Right renal pelvis (tissue), 4 donors: ENCODE measurements at regions not wholly inside any gene's neighbourhood (a gene's known extent, or its start where the extent isn't known, plus 50 kb on each side); places are given as distances from the start of the nearest gene placed in this dataset.
A peak's percentile ranks its signal among the peaks of the same experiment; 100 is the strongest.

Experiments
- DNase-seq, 4 donors: peaks; one replicate each; pipeline ENCODE4 v3.0.0-alpha.2; 2013; ENCODE audit warnings: low read depth in 4 of 4, low spot score in 3 of 4, missing footprints in 1 of 4

DNA sequence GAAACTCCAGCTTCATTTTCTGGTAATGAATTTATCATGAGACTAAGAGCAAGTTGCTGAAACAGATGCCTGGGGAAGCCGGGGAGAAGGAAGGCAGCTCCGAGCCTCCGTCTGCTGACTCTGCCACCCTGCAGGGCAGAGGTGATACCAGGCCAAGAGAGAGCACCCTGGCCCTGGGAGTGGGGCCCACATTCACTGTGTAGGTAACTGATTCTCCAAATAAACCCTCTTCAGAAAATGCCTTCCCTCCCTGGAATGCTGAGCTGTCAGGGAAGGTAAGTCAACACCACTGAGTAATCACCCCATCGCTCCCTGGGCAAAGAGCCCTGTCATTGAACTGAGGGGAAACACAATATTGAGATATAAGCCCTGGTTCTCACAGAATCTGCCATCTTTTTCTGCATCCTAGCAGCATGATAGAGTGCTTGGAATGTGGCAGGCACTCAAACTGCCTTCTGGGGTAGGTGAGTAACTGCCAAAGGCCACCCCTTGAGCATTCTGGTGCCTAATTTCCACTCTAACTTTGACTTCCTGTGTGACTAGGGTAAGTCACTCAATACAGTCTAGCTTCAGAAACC is 147.6 kb downstream of the SPATA19 start:
- no peak for DNase-seq

DNA sequence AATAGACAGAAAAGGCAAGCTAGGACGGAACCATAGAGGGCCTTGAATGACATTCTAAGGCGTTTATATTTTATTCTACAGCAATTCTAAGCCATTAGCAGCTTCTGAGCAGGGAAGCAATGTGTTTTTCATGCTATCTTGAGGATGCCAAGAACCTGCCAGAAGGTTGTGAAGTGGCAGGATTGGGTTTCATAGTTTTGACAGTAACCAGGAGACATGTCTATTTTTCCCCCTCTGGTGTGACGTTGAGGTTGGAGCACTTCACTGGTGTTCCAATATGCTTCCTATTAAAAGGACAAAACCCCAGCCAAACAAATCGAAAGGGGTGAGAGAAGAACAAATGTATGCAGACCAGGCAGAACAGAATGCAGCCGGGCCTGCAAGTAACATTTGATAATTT is 148.2 kb downstream of the SPATA19 start:
- no peak for DNase-seq

DNA sequence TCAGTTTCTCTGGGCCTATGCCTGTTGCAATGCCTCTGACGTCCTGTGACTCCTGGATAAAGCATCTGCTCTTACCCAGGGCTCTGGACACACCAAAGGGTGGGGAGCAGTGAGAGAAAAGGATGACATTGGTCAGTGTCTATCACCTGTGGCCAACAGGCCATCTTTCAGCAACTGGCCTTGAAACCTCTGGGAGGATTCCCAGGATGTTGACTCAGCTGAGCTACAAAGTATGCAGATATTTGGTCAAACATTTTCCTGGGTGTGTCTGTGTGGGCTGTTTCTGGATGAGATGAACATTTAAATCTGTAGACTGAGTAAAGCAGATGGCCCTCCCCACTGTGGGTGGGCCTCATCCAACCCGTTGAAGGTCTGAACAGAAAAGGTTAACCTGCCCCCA is 149.9 kb downstream of the SPATA19 start:
- DNase-seq = no peak

DNA sequence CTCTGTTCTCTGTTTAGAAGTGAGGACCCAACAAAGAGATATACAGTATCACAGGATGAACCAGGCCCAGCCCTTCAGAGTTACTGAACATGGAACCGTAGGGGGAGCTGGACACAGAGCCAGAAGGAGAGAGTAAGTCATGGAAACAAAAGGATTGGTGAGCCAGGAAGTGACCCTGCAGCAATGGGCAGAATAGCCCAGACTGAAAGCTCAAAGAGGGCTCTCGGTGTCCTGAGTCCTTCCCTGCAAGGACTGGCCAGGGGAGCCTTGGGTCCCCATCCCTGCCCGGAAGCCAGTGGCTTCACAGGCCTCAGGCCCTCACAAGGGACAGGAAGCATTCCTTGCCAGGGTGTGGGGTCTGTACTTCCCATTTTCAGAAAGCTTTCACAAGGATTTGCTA is 150.6 kb downstream of the SPATA19 start:
- no peak for DNase-seq

DNA sequence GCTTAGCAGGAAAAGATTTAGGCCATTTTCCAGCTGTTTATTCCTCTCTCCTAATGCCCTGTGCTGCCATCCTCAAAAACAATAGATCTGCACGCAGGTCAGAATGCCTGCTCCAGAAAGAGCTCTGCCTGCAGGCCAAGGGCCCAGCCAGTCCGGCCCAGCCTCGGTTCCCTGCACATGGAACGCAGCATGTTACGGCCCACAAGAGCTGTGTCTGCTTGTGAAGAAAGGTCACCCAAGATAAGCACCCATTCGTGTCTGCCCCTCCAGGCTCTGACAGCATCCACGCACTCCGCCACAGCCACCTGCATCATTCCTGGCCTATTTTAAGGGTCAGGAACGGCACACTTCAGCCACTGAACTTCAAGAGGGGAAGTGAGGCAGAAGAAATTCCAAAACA is 152.2 kb downstream of the SPATA19 start:
- DNase-seq = no peak

DNA sequence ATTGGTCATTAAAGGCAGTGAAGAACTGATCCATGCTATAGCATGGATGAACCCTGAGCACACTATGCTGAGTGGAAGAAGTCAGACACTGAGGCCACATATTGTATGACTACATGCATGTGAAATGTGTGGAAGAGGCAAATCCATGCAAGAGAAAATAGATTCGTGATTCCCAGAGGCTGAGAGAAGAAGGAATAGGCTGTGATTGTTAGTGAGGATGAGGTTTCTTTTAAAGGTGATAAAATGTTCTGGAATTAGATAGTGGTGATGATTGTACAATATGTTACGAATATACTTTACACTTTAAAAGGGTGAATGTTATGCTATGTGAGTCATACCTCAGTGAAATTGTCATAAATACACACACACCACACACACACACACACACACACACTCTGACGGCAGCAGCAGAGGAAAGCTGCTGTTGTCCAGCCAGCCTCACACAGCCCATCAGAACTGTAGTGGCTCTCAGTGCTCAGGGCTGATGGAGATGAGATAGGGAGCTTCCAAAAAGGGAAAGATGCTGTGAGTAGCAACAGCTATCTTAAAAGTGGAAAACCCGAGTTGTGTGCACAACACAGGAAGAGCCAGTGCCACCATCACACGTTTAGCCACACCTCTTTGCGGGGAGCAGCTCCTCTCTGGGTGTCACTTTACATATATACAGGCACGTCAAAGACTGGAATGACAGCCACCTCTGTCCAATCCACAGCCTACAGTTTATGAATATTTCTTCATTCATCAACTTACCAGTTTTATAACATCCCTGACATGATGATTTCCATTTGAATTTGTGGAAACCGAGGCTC is 153.0 kb downstream of the SPATA19 start:
- DNase-seq = no peak

DNA sequence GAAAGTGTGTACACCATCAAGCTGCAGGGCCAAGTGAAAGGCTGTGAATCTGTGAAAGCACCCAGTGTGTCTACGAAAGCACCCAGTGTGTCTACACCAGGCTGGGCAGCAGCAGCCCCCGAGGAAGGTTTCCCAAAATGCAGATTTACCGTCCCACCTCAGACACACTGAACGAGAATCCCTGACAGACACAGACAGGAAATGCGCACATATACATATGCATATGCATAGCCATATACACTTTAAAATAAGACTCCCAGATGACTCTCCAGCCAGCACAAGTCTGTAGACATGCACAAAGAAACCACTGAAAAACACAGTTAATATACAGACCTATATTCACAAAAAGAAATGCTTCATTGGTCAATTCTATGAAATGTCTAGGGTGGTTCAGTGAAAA is 155.5 kb upstream of the OPCML start:
- no peak for DNase-seq

DNA sequence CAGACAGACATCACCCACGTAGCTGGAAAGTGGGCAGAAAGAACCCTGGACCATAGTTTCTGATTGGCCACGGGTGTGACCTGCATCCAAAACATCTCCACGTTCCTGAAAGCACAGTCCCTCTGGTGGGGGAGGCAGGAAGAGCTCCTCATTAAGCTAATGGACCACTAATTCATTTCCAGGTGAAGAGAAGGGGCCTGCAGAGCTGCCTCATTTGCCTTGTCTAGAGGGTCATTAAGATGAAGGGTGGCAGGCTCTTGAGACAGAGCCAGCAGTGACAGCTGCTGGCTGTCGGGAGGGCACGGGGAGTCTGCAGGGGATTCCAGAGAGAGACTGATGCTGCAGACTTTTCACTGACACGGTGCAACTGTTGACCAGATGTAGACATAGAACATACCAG is 149.6 kb upstream of the OPCML start:
- peak in 1 of 4 donors; percentile 4 for DNase-seq

DNA sequence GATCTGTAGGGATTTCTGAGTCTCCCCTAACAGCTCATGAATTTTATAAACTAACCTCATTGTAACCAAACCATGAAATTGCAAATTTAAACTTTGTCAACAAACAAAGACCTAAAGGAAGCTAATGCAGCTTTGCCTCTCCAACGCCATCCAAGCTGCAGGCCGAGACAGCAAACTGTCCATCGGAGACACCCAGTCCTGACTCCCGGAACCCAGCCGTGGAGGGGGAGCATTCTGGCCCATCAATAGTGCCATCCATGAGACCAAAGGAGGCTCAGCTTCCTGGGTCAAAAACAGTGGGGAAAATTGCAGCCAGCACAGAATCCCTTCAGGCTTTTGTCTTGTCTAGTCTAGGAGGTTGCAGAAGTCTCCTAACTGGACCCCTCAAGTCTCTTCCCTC is 147.6 kb upstream of the OPCML start:
- no peak for DNase-seq

DNA sequence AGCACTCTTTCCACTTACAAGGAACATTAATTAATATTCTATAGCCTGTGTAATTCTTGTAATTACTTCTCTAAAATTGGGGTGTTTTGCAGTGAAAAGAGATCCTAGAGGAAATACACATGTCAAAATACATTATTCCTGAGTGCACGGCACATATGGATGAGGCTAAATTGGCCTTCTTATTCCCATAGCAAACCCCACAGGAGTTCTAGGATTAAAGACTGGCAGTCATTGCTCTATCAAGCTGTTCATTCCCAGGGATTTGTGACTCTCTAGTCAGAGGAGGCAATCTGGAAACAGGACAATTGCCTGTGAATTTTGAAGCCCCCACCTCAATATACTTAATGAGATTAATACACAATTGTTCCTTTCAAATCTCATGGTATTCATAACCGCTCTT is 145.9 kb upstream of the OPCML start:
- DNase-seq = no peak

DNA sequence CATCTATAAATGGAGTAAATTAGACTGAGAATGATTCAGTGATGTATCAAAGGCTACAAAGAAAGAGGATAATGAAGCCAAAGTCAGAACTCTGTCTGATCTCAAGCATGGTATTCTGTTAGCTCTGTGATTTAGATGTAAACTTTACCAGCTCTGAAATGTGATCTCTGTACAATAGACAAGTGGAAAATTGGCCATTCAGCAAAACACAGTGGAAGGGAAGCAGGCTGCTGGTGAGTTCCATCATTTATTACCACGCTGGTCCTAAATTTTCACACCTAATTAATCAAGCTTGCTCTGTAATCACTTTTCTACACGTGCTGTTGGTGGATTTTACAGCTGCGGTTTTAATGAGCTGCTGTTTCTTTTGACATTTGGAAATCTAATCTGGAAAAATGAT is 145.1 kb upstream of the OPCML start:
- DNase-seq = no peak

DNA sequence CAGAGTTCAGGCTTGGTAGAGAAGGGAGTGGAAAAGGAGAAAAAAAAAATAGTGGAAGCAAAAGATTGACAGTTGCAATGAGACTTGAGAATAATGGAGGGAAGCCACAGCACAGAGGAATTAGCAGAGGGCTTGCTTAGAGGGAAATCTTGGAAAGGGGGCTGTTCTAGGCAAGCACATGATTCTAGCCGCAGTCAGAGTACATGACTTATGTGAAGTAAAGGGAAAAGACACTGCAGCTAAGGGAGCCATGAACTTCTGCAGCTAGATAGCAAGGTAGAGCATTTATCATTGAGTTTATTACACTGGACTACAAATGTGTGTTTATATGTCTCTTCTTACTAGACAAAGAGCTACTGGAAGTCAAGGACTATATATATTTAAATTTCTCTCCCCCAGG is 144.0 kb upstream of the OPCML start:
- no peak for DNase-seq

DNA sequence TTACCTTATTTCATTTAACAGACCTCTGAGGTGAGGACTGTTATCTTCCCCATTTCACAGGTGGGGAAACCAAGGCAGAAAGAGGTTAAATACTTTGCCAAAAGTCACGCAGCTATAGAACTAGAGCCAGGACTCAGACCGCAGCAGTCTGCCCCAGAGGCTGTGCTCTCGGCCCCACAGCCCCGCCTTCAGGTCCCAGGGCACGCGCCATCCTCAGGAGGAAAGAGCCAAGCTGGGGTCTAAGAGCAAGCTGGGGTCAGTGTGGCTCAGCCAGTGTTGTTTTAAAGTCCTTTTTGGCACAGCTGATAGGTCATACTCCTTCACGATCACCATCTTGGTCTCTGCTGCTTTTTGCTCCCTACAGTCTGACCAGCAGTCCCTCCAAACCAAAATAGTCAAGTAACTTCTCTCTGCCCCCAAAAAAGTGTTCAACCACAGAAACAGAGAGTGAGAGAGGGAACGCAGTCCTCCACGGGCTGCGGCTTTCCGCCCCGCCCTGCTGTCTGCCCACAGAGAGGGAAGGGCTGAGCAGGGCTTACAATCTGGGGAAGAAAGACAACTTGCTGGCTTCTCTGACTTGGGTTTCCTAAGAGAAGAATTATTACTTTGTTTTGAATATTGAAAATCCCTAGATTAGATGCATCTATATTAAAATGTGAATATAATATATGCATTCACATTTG is 137.2 kb upstream of the OPCML start:
- no peak for DNase-seq

DNA sequence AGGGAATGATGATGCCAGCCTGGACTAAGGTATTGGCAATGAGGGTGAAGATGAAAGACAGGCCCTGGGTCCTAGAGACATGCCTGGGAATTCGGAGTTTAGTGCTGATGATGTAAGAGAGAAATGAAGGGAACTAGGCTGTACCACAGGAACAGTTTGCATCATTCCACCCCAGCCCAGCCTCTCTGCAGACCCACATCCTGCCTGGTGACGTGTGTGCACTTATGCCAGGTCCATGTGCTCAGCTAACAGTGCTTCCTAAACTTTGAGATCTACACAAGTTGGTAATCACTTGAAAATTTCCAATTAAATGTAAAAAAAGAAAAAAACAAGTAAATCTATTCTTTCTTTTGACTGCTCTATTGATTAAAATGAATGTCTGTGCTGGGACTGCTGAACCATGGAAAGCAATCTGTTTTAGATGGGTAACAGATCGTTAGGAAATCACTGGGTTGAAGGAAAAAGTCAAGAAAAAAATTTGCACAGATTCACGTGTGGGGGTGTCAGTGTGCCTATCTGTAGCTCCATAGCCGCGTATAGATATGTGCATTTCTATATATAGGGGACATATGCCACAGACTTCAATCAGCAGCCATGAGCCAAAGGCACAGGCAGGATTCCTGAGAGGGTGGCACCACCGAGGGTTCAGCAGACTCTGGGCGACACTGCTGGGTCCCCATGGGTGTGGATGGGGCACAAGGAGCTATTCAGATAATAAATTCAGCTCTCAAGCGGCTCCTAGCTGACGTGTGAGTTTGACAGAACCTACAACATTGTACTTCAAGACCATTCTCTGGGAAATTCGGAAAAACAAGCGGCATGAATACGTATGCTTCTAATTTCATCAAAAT is 131.1 kb upstream of the OPCML start:
- DNase-seq = no peak

DNA sequence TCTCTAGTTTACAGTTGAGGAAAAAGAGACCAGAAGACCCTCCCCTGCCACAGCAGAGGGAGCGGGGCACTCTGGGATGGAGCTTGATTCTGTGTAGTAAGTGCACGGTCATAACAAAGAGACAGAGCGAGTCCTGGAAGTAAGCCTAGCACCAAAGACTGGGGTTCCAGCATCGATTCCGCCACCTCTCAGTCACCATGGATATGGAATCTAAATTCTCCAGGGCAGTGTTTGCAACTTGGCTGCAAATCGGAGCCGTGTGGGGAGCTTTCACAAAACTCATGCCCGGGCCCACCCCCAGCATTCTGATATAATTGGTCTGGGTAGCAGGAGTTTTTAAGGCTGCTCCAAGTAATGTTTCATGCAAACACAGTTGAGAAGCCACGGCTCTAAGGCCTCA is 129.5 kb upstream of the OPCML start:
- no peak for DNase-seq

DNA sequence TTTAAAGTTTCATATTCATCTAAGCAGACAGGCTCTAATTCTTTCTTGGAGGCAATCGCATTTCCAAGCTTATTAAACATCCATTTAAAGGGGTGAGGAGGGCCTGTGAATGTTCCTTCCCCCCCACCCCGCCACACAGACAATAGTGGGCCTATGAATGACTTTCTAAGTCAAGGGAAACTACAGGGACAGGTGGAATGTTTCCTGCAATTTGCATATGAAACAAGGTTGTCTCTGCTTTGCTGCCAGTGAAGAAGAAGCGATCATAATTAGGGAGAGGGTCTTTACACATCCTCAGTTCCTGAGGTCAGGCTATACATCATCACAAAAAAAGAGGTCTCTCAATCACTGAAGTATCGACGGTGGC is 127.9 kb upstream of the OPCML start:
- DNase-seq = no peak

DNA sequence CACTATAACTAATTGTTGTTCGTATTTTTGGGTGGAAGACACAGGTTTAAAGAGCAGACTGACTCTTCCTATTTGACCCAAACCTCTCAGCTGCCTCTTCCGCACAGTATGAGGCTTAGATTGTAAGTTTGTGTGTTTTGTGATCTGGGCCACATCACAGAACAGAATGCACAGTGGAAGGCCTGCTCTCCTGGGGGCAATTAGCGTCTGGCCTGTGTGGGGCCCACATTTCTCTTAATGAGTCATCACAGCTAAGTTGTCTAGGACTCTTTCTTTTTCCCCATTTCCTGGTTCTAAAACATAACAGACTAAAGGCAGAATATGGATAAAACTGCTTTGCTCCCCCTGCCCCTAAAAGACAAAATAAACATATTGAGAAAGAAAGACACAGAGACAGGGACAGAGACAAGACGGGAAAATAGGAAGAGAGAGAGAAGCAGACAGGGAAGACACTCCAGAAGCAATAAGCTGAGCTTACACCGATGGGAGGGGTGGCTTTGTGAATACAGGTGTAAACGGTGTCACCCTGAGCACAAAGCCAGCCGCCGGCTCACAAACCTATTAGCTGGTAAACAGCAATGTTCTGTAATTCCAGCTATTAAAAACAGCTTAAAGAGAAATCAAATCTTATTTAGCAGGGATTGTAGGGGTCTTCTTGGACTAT is 127.4 kb upstream of the OPCML start:
- DNase-seq = no peak

DNA sequence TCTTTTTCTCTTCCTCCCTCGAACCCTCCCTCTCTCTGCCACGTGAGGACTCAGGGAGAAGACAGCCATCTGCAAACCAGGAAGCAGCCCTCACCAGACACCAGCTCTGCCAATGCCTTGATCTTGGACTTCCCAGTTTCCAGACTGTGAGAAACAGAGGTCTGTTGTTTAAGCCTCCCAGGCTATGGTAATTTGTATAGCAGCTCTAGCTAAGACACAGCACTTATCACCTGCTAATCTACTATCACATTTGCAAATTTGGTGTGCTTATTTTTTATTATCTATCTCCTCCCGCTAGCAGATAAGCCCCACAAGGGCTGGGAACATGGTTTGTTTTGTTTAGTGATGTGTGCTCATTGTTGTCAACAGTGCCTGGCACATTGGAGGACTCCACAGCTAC is 124.8 kb upstream of the OPCML start:
- no peak for DNase-seq

DNA sequence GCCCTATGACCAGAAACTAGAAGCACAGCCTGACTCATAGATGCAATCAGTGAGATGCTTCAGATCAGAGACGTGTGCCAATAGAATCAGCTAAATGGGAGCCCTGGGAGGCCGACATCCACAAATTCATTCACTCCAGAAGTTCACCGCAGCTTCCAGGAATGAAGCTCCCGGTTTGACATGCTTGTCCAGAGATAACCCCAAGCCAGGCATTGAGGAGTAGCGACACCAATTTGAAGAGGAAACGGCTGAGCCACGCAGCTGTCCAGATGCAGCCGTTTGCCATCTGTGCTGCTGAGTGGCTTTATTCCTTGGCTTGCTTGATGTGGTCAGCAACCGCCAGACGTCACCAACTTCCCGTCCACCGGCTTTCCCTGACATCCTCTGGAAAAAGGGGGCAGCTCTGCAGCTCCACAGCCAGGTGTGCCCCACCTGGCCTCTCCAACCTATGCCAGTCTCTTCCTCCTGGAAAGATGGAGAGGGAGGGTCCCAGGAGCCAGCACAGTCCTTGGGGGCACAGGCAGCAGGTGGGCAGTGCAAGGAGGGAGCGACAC is 123.9 kb upstream of the OPCML start:
- no peak for DNase-seq

DNA sequence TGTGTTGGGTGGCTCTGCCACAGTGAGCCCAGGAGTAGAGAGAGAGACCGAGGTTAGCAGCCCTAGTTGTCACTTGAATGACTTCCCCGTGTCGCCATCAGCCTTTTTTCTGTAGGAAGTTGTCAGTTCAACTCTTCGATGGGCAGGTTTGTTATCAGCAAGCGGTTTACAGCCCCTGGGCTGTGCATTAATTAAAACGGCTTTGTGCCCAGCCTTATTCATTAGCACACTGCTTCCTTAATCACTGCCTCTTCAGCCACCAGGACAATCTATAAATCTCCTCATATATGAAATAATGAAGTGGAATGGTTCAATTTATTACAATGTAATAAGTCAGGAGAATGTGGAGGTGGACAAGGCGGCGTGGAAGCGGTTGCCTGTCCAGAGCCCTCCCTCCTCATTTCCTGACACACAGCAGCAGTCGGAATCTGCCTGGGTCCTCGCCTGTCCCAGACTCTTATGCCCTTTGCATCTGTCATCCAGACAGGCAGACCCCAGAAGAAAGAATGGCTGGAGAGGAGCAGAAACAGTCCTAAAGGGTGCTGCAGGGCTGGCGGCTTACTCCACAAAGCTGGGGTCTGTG is 122.4 kb upstream of the OPCML start:
- no peak for DNase-seq
